ENCODE measurements at regions not wholly inside any gene's neighbourhood (a gene's known extent, or its start where the extent isn't known, plus 50 kb on each side); places are given as distances from the start of the nearest gene placed in this dataset.

- no peak overlapping the region for H3K4me2 ChIP-seq (ENCODE audit: control insufficient read depth, extremely low read depth, insufficient read depth, low read depth, low read length)
- H4K20me1 ChIP-seq (ENCODE audit: control insufficient read depth, extremely low read depth, insufficient read depth, low read length), result no peaks in the 10 kb centered on the region
- no peak overlapping the region for H2AFZ ChIP-seq (ENCODE audit: control insufficient read depth, low read length)
- H3K27me3 ChIP-seq (ENCODE audit: control insufficient read depth, extremely low read depth, insufficient read depth, low read length), result no peaks in the 10 kb centered on the region
- H3K4me1 ChIP-seq (ENCODE audit: control insufficient read depth, extremely low read depth, insufficient read depth, low read length), result no peaks in the 10 kb centered on the region
- H3K36me3 ChIP-seq (ENCODE audit: control insufficient read depth in 2 of 2, extremely low read depth in 1 of 2, insufficient read depth in 2 of 2, low read length in 2 of 2), result no peaks in the 10 kb centered on the region
- FAIRE-seq (no peak), DNase-seq (ENCODE audit: low read depth, low spot score) (no peak)
- no peak for TF ChIP-seq EZH2 (IDR thresholded peaks at IDR 0.05; ENCODE audit: low read length)
- TF ChIP-seq, protein P1, sequence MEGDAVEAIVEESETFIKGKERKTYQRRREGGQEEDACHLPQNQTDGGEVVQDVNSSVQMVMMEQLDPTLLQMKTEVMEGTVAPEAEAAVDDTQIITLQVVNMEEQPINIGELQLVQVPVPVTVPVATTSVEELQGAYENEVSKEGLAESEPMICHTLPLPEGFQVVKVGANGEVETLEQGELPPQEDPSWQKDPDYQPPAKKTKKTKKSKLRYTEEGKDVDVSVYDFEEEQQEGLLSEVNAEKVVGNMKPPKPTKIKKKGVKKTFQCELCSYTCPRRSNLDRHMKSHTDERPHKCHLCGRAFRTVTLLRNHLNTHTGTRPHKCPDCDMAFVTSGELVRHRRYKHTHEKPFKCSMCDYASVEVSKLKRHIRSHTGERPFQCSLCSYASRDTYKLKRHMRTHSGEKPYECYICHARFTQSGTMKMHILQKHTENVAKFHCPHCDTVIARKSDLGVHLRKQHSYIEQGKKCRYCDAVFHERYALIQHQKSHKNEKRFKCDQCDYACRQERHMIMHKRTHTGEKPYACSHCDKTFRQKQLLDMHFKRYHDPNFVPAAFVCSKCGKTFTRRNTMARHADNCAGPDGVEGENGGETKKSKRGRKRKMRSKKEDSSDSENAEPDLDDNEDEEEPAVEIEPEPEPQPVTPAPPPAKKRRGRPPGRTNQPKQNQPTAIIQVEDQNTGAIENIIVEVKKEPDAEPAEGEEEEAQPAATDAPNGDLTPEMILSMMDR (optimal IDR thresholded peaks at IDR 0.05 in 1 of 3, IDR thresholded peaks at IDR 0.05 in 1 of 3, conservative IDR thresholded peaks at IDR 0.05 in 1 of 3; ENCODE audit: extremely low read depth in 1 of 3, insufficient read depth in 2 of 3, low read length in 3 of 3), result no peak
- no peaks in the 10 kb centered on the region for H3K79me2 ChIP-seq (ENCODE audit: control insufficient read depth, insufficient read depth, low read length)
- no peaks in the 10 kb centered on the region for H3K9me1 ChIP-seq (ENCODE audit: control insufficient read depth, extremely low read depth, insufficient read depth, low read length)
- peaks cover 5% of the 10 kb centered on the region for H3K9me3 ChIP-seq (ENCODE audit: control insufficient read depth, low read depth, low read length)
- no peak overlapping the region for H3K27ac ChIP-seq (ENCODE audit: control insufficient read depth, insufficient read depth, low read length)
- no peak overlapping the region for H3K9ac ChIP-seq (ENCODE audit: control insufficient read depth, extremely low read depth, insufficient read depth, low read length)
- no peak overlapping the region for H3K4me3 ChIP-seq (ENCODE audit: control insufficient read depth in 2 of 3, extremely low read depth in 1 of 3, insufficient read depth in 2 of 3, low read depth in 1 of 3, low read length in 3 of 3)
- dilution Hi-C loops (cut with MboI; ENCODE audit: extremely low pct_ligation_motif_present, low sequenced_read_pairs), result no loop called here
These were observed 442.2 kb downstream of the TCERG1L start for GRCh38 chr10:130869179-130869841.

DNA sequence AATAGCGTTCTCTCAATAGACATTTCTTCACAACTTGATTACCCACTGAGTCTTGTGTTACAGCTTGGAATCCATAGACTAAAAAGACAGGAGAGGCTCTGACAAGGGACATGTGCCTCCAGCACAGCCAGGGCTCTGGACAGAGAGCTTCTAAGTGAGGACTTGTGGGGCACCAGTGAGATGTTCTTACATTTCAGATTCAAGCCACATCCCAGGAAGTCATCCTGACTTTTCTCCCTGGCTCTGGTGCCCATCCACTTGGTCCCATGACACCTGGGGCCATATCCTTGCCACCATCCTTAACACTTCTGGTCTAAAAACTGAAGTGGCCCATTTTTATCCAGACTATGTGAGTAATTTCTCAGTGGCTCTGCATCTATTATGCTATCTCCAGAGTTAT lies 440.1 kb downstream of the TCERG1L start:
- TF ChIP-seq, protein P1 (optimal IDR thresholded peaks at IDR 0.05 in 1 of 3, IDR thresholded peaks at IDR 0.05 in 1 of 3, conservative IDR thresholded peaks at IDR 0.05 in 1 of 3; ENCODE audit: extremely low read depth in 1 of 3, insufficient read depth in 2 of 3, low read length in 3 of 3), result no peak
- no peak for TF ChIP-seq EZH2 (IDR thresholded peaks at IDR 0.05; ENCODE audit: low read length)
- no peak overlapping the region for H3K27ac ChIP-seq (ENCODE audit: control insufficient read depth, insufficient read depth, low read length)
- dilution Hi-C loops (cut with MboI; ENCODE audit: extremely low pct_ligation_motif_present, low sequenced_read_pairs), result no loop called here
- no peaks in the 10 kb centered on the region for H3K9me1 ChIP-seq (ENCODE audit: control insufficient read depth, extremely low read depth, insufficient read depth, low read length)
- no peak for DNase-seq (ENCODE audit: low read depth, low spot score)
- H3K4me1 ChIP-seq (ENCODE audit: control insufficient read depth, extremely low read depth, insufficient read depth, low read length), result no peaks in the 10 kb centered on the region
- H3K27me3 ChIP-seq (ENCODE audit: control insufficient read depth, extremely low read depth, insufficient read depth, low read length), result no peaks in the 10 kb centered on the region
- H3K4me2 ChIP-seq (ENCODE audit: control insufficient read depth, extremely low read depth, insufficient read depth, low read depth, low read length), result no peak overlapping the region
- H2AFZ ChIP-seq (ENCODE audit: control insufficient read depth, low read length), result no peak overlapping the region
- H4K20me1 ChIP-seq (ENCODE audit: control insufficient read depth, extremely low read depth, insufficient read depth, low read length), result no peaks in the 10 kb centered on the region
- no peak for FAIRE-seq
- peaks cover 8% of the 10 kb centered on the region for H3K9me3 ChIP-seq (ENCODE audit: control insufficient read depth, low read depth, low read length)
- no peaks in the 10 kb centered on the region for H3K79me2 ChIP-seq (ENCODE audit: control insufficient read depth, insufficient read depth, low read length)
- no peak overlapping the region for H3K4me3 ChIP-seq (ENCODE audit: control insufficient read depth in 2 of 3, extremely low read depth in 1 of 3, insufficient read depth in 2 of 3, low read depth in 1 of 3, low read length in 3 of 3)
- H3K36me3 ChIP-seq (ENCODE audit: control insufficient read depth in 2 of 2, extremely low read depth in 1 of 2, insufficient read depth in 2 of 2, low read length in 2 of 2), result no peaks in the 10 kb centered on the region
- H3K9ac ChIP-seq (ENCODE audit: control insufficient read depth, extremely low read depth, insufficient read depth, low read length), result no peak overlapping the region
